ENCODE measurements at regions not wholly inside any gene's neighbourhood (a gene's known extent, or its start where the extent isn't known, plus 50 kb on each side); places are given as distances from the start of the nearest gene placed in this dataset.
A peak's percentile ranks its signal among the peaks of the same experiment; 100 is the strongest.

DNA sequence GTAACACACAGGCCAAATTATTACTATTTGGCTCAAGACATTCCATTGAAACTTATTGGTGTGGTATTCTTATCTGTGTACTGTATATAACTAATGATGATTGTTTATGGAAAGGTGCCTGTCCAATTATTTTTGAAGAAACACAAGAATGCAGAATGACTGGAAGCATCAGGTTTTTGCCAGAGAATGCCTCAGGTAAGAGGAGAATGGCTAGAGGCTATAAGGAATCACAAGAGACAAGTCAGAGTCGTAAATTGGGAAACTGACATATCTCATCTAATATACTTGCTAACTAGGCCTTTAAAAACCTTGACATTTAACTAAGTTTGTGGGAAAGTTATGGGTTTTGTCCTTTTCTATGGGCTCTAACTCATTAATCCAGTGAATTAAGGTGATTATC lies 69.3 kb upstream of the TTC29 start:
- no peak for DNase-seq (ENCODE audit: low read depth)
- TF ChIP-seq, protein P1, sequence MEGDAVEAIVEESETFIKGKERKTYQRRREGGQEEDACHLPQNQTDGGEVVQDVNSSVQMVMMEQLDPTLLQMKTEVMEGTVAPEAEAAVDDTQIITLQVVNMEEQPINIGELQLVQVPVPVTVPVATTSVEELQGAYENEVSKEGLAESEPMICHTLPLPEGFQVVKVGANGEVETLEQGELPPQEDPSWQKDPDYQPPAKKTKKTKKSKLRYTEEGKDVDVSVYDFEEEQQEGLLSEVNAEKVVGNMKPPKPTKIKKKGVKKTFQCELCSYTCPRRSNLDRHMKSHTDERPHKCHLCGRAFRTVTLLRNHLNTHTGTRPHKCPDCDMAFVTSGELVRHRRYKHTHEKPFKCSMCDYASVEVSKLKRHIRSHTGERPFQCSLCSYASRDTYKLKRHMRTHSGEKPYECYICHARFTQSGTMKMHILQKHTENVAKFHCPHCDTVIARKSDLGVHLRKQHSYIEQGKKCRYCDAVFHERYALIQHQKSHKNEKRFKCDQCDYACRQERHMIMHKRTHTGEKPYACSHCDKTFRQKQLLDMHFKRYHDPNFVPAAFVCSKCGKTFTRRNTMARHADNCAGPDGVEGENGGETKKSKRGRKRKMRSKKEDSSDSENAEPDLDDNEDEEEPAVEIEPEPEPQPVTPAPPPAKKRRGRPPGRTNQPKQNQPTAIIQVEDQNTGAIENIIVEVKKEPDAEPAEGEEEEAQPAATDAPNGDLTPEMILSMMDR (conservative IDR thresholded peaks at IDR 0.05; ENCODE audit: low read depth, low read length): no peak
- no peak overlapping the region for H3K4me3 ChIP-seq (ENCODE audit: low read depth, low read length)

DNA sequence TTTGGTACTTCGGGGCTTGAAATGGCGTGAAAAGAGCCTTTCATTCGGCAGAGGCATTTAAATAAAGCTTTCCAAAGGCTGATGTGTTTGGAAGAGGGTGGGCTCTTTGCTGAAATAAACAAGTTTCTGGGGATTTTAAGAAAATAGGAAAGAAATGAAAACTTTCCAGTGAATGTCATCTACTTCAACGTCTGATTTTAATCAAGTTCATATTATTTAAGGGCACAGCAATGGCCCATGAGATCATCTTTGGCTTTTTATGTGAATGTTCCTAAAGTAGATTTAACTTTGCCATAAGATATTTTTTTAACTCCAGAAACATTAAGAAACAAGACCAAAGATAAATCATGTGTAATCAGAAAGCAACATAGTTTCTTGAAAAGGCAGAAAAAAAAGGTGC lies 69.8 kb upstream of the TTC29 start:
- no peak overlapping the region for H3K4me3 ChIP-seq (ENCODE audit: low read depth, low read length)
- TF ChIP-seq, protein P1 (conservative IDR thresholded peaks at IDR 0.05; ENCODE audit: low read depth, low read length): no peak
- no peak for DNase-seq (ENCODE audit: low read depth)

GRCh38 chr4:147017081-147017480 lies 71.4 kb upstream of the TTC29 start:
- TF ChIP-seq, protein P1 (conservative IDR thresholded peaks at IDR 0.05; ENCODE audit: low read depth, low read length): no peak
- no peak for DNase-seq (ENCODE audit: low read depth)
- H3K4me3 ChIP-seq (ENCODE audit: low read depth, low read length): no peak overlapping the region

DNA sequence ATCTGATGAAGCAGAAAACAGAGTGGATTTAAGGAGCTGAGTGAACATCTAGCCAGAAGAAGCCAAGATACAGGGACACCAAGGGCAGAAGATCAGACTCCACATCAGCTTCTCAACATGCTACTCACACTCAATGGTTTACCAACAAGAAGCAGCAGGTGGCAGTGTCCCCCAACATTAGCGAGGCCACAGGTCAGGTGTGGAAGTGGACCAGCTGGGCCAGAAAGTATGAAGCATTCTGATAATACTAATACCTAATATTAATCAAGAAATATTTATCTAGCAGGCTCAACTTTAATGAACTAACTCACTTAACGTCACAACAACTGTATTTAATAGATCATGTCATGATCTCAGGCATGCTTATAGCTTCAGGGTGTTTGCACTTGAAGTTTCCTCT lies 73.4 kb upstream of the TTC29 start:
- H3K4me3 ChIP-seq (ENCODE audit: low read depth, low read length): no peak overlapping the region
- DNase-seq (ENCODE audit: low read depth): peak; percentile 9
- TF ChIP-seq, protein P1 (conservative IDR thresholded peaks at IDR 0.05; ENCODE audit: low read depth, low read length): peak; percentile 88

DNA sequence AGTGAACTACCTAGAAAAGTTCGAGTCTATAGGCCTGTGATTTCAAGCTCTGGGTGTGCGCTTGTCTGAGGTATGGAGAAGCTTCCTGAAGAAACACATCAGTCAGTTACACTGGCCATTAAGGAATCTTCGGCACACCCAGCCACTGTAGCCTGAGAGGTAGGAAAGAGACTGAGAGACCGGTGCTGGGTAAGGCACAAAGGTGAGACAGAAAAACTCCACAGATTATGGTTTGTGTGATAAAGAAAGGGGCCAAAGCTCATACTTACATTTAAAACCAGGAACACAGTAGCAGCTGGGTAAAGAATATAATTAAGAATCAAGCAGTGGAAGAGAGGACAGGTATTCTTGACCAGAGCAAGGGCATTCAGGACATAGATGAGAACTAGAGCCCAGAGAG lies 74.8 kb upstream of the TTC29 start:
- TF ChIP-seq, protein P1 (conservative IDR thresholded peaks at IDR 0.05; ENCODE audit: low read depth, low read length): no peak
- no peak for DNase-seq (ENCODE audit: low read depth)
- H3K4me3 ChIP-seq (ENCODE audit: low read depth, low read length): no peak overlapping the region

DNA sequence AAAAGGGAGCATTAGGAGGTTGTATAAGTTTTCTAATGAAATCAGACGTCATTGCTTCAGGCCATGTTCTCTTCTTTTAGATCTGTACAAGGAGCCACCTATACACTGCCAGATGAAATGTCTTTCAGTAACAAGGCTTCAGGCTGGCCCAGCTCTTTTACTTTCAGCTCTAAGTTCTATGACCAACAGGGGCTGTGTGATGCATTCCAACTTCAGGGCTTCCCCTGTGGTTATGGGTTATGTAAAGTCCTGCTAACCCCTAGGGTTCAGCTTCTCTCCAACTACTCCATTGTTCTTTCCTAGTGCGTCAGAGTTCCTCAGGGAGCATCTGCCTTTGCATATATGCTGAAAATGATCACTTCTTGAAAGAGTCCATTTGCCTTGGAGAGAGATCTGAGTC lies 79.4 kb upstream of the TTC29 start:
- TF ChIP-seq, protein P1 (conservative IDR thresholded peaks at IDR 0.05; ENCODE audit: low read depth, low read length): no peak
- DNase-seq (ENCODE audit: low read depth): no peak
- H3K4me3 ChIP-seq (ENCODE audit: low read depth, low read length): no peak overlapping the region

GRCh38 chr4:147029296-147029695 lies 83.6 kb upstream of the TTC29 start:
- no peak for DNase-seq (ENCODE audit: low read depth)

More at GRCh38 chr4:147029296-147029695, 83.6 kb upstream of the TTC29 start:
- H3K4me3 ChIP-seq (ENCODE audit: low read depth, low read length): no peak overlapping the region
- TF ChIP-seq, protein P1 (conservative IDR thresholded peaks at IDR 0.05; ENCODE audit: low read depth, low read length): no peak
